Osteoblast (primary cell): ENCODE measurements at regions not wholly inside any gene's neighbourhood (a gene's known extent, or its start where the extent isn't known, plus 50 kb on each side); places are given as distances from the start of the nearest gene placed in this dataset.

ENCODE experiments used
- DNase-seq: peaks from one replicate; pipeline ENCODE4 v3.0.0; 2011; ENCODE audit warnings: low spot score, mixed read lengths; ENCODE audit not compliant: insufficient read length; ENCODE audit errors: missing footprints
- H2AFZ ChIP-seq: 2 replicates; pipeline ENCODE4 v1.6.0; 2011; ENCODE audit warnings: mild to moderate bottlenecking, low read length
- H3K27ac ChIP-seq: 2 replicates; pipeline ENCODE4 v1.5.1; 2011; ENCODE audit warnings: mild to moderate bottlenecking, low read depth, low read length, moderate library complexity
- H3K27me3 ChIP-seq: 2 replicates; pipeline ENCODE4 v1.6.0; 2012; ENCODE audit warnings: mild to moderate bottlenecking, control low read depth, inconsistent platforms, low read length, moderate library complexity; ENCODE audit not compliant: insufficient read depth
- H3K36me3 ChIP-seq: 2 replicates; pipeline ENCODE4 v1.5.1; 2011; ENCODE audit warnings: mild to moderate bottlenecking, low read length, control low read depth, moderate library complexity; ENCODE audit not compliant: insufficient read depth
- H3K4me1 ChIP-seq: 2 replicates; pipeline ENCODE4 v1.5.1; 2011; ENCODE audit warnings: mild to moderate bottlenecking, low read length, control low read depth, moderate library complexity; ENCODE audit not compliant: insufficient read depth
- H3K4me2 ChIP-seq: 2 replicates; pipeline ENCODE4 v1.6.0; 2011; ENCODE audit warnings: mild to moderate bottlenecking, low read length; ENCODE audit not compliant: insufficient read depth
- H3K4me3 ChIP-seq: fragments of 200-600 bp; sonication (generic); 3 replicates; pipeline ENCODE4 v1.5.1; 2012; ENCODE audit warnings: mild to moderate bottlenecking, low read length, inconsistent platforms; ENCODE audit not compliant: insufficient read depth
- H3K79me2 ChIP-seq: 2 replicates; pipeline ENCODE4 v1.6.0; 2012; ENCODE audit warnings: mild to moderate bottlenecking, low read length, control low read depth, inconsistent platforms; ENCODE audit not compliant: insufficient read depth
- H3K9me3 ChIP-seq: 2 replicates; pipeline ENCODE4 v1.5.1; 2011; ENCODE audit warnings: low read depth, low read length, control low read depth
- H4K20me1 ChIP-seq: 2 replicates; pipeline ENCODE4 v1.6.0; 2012; ENCODE audit warnings: mild to moderate bottlenecking, low read length, control low read depth; ENCODE audit not compliant: insufficient read depth
- CTCF ChIP-seq: IDR thresholded peaks from 2 replicates; pipeline ENCODE4 v1.5.1; 2011; ENCODE audit warnings: mild to moderate bottlenecking, low read depth, low read length, moderate library complexity; ENCODE audit errors: extremely low read depth

- H3K4me2 ChIP-seq = no peak overlapping the region
- DNase-seq = no peak
- H3K4me1 ChIP-seq = no peaks in the 10 kb centered on the region
- no peak overlapping the region for H2AFZ ChIP-seq
- H4K20me1 ChIP-seq = no peaks in the 10 kb centered on the region
- H3K27ac ChIP-seq = no peak overlapping the region
- no peaks in the 10 kb centered on the region for H3K79me2 ChIP-seq
- TF ChIP-seq CTCF = no peak
- no peaks in the 10 kb centered on the region for H3K9me3 ChIP-seq
- H3K4me3 ChIP-seq = no peak overlapping the region
- H3K36me3 ChIP-seq = no peaks in the 10 kb centered on the region
- H3K27me3 ChIP-seq = no peaks in the 10 kb centered on the region
These were observed 111.9 kb upstream of the UNC5C start for GRCh38 chr4:95660719-95661118.

- no peak overlapping the region for H2AFZ ChIP-seq
- H3K4me2 ChIP-seq = no peak overlapping the region
- no peak for TF ChIP-seq CTCF
- H3K36me3 ChIP-seq = no peaks in the 10 kb centered on the region
- H3K79me2 ChIP-seq = no peaks in the 10 kb centered on the region
- no peaks in the 10 kb centered on the region for H3K4me1 ChIP-seq
- H4K20me1 ChIP-seq = no peaks in the 10 kb centered on the region
- H3K4me3 ChIP-seq = no peak overlapping the region
- H3K27me3 ChIP-seq = no peaks in the 10 kb centered on the region
- H3K9me3 ChIP-seq = no peaks in the 10 kb centered on the region
- H3K27ac ChIP-seq = no peak overlapping the region
- no peak for DNase-seq
These were observed 103.1 kb upstream of the UNC5C start for GRCh38 chr4:95651891-95652290.

- Histone ChIP-seq H3K4me3 (no peak overlapping the region), H3K4me2 (no peak overlapping the region), H3K9me3 (no peaks in the 10 kb centered on the region), H4K20me1 (no peaks in the 10 kb centered on the region), H3K79me2 (no peaks in the 10 kb centered on the region), H3K27ac (no peak overlapping the region), H3K4me1 (no peaks in the 10 kb centered on the region), H2AFZ (no peak overlapping the region), H3K36me3 (no peaks in the 10 kb centered on the region), H3K27me3 (no peaks in the 10 kb centered on the region)
- TF ChIP-seq CTCF = no peak
- DNase-seq = no peak
These were observed 95.6 kb upstream of the UNC5C start for GRCh38 chr4:95644417-95644816.

GRCh38 chr4:95643627-95644026, 94.9 kb upstream of the UNC5C start:
- H2AFZ ChIP-seq = no peak overlapping the region
- H4K20me1 ChIP-seq = no peaks in the 10 kb centered on the region
- H3K4me2 ChIP-seq = no peak overlapping the region
- no peak for DNase-seq
- H3K4me3 ChIP-seq = no peak overlapping the region
- H3K9me3 ChIP-seq = no peaks in the 10 kb centered on the region
- H3K27me3 ChIP-seq = no peaks in the 10 kb centered on the region
- no peaks in the 10 kb centered on the region for H3K79me2 ChIP-seq
- no peaks in the 10 kb centered on the region for H3K36me3 ChIP-seq
- H3K27ac ChIP-seq = no peak overlapping the region
- no peak for TF ChIP-seq CTCF
- H3K4me1 ChIP-seq = no peaks in the 10 kb centered on the region
